NCI-H524 treated with DMSO at 0.1 percent for 48 hours (cell line): ENCODE measurements at regions not wholly inside any gene's neighbourhood (a gene's known extent, or its start where the extent isn't known, plus 50 kb on each side); places are given as distances from the start of the nearest gene placed in this dataset.
A peak's percentile ranks its signal among the peaks of the same experiment; 100 is the strongest.

Source experiments
- DNase-seq: peaks from one replicate; lab custom pipeline; 2025; lab: John Stamatoyannopoulos, UW

- no peak for DNase-seq
Observed at GRCh38 chr2:21694079-21694878, 570.5 kb downstream of the TDRD15 start.

DNA sequence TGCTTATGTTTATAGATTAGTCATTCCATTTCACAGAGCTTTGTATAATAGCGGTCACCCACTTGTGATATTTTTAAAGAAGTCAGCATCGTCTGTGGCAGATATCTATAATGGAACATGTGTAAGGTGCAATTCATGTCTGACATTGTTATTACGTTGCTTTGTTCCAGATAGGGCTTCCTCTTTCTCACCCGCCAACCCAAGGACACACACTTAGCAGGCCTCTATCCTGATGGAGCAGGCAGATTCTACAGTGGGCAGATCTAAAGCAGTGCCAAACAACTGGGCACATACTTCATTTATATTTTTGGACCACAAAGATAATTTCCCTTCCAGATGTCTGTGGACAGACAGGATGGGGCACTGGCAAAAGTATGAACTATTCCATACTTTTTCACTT, 573.1 kb downstream of the TDRD15 start:
- no peak for DNase-seq

GRCh38 chr2:21700644-21701043, 576.9 kb downstream of the TDRD15 start:
- DNase-seq: no peak

DNA sequence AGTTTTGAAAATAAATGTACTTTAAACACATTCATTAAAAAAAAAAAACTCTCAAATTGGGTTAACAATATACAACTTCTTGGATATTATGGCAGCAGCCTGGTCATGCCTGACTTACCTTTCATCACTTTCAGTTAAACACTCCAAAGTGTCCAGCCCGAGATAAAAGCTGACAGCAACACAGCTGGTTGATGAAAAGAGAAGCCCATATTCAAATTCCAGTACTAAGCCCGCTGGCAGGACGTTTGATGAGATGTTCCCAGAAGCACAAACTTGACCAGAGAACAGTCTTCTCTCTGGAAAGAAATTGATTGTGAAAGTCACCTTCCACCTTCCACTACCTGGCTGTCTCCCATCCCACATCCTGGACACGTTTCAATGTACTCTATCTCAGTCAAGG, 586.3 kb downstream of the TDRD15 start:
- DNase-seq: no peak

DNA sequence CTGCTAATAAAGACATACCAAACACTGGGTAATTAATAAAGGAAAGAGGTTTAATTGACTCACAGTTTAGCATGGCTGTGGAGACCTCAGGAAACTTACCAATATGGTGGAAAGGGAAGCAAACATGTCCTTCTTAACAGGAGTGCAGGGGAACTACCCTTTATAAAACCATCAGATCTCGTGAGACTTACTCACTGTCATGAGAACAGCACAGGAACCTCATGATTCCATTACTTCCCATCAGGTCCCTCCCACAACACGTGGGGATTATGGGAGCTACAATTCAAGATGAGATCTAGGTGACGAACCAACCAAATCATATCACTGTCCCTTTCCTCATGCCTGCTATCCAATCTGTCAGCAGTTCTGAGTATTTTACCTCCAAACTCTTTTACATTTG, 586.7 kb downstream of the TDRD15 start:
- DNase-seq: no peak

DNA sequence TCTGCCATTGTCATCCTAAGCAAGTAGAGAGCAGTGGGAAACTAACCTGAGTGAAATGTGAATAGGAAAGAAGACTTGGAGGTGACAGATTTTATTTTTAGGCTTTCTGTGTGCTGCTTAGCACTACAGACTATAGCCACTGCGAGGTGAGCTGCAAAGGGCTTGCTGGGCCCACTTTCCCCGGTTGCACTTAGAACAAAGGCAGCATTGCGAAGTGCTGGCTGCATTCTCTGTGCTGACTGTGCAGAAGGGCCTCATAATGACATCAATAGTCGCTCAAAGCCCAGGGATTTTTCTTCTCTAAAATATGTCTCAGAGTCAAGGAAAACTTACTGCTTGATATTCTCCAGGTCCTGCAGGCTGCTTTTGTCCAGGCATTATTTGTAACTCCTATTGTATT, 592.1 kb downstream of the TDRD15 start:
- DNase-seq: no peak

DNA sequence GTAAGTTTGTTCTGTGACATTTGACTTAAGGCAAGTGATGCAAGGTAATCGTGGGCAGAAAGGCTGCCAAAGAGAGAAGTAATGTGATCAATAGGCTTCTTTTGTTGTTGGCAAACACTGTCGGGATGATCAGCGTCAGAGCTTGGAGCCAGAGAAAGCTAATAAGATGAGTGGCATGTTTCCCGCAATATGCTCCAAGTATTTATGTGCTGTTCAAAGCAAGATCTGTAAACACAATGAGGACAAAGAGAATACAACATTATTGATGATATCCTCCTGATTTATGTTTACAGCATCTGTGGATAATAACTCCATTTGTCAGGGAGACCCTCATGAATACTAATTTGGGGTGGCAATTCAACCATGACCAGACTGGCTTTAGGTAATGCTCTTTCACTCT, 603.3 kb downstream of the TDRD15 start:
- no peak for DNase-seq

- DNase-seq: no peak
Observed at GRCh38 chr2:21728133-21728532, 604.4 kb downstream of the TDRD15 start.

GRCh38 chr2:21730141-21730540, 606.4 kb downstream of the TDRD15 start:
- DNase-seq: no peak

DNA sequence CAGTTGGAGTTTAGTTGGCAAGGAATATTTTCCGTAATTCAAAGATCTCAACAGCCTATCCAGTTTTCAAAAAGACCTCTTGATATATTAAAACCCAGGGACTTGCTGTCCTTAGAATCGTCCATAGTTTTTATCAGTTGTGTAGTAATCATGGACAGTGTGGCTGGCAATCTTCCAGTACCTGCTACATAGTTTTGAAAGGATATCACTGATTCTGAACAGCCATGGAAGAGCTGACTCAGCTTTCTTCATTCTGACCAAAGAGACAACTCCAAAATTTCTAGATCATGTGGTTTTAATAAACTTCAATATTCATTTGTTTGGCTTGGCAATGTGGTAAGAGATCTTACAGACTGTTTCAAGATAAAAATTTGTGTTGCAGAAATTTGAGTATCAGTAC, 616.7 kb downstream of the TDRD15 start:
- DNase-seq: no peak

- no peak for DNase-seq
Observed at GRCh38 chr2:21746499-21746898, 622.7 kb downstream of the TDRD15 start.

DNA sequence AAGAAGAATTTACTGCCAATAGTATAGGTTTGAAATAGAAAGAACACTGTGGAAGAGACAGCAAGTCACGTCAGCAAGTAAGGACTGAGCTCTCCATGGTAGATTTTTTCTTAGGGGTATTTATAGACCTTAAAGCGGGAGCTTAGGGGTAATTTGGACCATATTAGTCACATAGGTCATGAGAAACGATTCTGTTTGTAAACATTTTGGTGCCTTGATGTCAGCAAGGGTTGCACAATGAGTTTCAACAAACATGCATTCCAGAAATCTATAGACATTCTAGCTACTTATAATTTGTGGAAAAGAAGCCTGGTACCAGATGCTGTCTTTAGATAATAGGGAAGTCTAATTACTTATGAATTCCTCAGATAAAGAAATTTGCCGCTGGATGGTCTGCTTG, 624.7 kb downstream of the TDRD15 start:
- no peak for DNase-seq

- peak; percentile 5 for DNase-seq
Observed at GRCh38 chr2:21754164-21754788, 630.5 kb downstream of the TDRD15 start.

DNA sequence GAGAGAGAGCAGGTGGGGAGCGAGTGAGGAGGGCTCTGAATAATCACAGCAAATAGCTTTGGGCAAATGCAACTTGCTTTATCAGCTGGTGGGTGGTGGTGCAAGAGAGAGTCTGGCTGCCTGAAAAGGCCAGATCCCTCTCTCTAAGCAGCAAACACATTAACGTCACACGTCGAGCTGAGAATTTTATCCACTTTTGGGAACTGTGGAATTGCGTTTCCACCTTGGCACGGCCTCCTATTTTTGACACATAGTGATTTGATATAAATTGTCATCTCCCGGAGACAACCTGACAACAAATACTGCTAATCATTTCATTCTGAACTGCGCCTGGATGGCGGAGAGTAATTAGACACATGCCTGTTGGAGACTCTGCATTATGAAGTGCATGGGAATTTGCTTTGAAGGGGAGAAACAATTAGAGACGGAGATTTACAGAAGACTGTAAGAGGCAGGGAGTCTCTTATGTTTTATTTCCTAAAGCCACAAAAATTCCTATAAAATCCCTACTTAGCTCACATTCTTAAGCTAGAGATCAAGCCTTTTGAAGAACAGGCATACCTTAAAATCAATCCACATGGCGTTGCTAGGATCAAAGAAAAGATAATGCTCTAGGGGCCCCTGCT, 634.1 kb downstream of the TDRD15 start:
- no peak for DNase-seq

DNA sequence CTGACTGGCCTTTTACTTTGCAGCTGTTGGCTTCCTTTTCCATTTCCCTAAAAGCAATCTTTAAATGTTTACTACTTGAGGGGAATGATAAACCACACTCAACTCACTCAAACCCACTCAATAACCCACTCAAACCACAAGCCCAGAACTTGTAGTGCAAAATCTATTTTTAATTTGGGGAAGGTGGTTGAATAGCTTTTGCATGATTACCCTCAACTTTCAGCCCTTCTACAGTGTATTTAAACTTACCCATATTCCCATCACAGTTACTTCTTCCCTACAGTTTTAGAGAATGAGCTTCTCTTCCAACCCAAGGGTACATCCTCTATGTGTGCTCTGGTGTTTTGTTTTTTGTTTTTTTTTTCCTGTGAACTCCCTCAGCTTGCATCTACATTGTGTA, 636.1 kb downstream of the TDRD15 start:
- no peak for DNase-seq

GRCh38 chr2:21761361-21761760, 637.6 kb downstream of the TDRD15 start:
- no peak for DNase-seq

DNA sequence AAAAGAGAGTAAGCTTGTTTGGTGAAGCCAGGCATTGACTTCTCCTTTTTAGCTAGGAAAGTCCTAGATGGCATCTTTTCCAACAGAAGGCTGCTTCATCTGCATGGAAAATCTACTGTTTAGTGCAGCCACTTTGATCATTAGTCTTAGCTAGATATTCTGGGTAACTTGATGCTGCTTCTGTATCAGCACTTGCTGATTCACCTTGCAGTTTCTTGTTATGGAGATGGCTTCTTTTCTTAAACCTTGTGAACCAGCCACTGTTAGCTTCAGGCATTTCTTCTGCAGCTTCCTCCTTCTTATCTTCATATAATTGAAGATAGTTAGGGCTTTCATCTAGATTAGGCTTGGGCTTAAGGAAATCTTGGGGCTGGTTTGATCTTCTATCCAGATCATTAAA, 639.7 kb downstream of the TDRD15 start:
- DNase-seq: no peak

DNA sequence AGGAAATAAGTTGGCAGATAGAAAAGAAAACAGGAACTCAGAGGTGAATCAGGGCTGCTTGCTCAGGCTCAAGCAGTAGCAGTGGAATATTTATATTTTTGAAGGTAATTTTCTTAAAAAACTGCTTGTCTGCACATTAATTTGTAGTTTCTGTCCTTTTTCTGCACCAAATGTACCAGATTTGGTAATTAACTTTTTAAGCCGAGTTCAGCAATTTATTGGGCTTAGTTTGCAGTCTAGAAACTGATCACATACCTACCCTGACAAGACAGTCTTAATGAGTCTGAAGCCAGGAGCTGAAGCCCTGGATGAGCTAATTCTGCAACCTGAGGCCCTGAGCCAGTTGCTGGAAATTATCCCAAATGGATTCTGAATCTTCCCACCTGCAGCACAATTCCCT, 647.0 kb downstream of the TDRD15 start:
- DNase-seq: no peak

- no peak for DNase-seq
Observed at GRCh38 chr2:21772624-21773023, 648.9 kb downstream of the TDRD15 start.

GRCh38 chr2:21773168-21773567, 649.4 kb downstream of the TDRD15 start:
- DNase-seq: no peak

GRCh38 chr2:21774691-21775368, 651.1 kb downstream of the TDRD15 start:
- no peak for DNase-seq

DNA sequence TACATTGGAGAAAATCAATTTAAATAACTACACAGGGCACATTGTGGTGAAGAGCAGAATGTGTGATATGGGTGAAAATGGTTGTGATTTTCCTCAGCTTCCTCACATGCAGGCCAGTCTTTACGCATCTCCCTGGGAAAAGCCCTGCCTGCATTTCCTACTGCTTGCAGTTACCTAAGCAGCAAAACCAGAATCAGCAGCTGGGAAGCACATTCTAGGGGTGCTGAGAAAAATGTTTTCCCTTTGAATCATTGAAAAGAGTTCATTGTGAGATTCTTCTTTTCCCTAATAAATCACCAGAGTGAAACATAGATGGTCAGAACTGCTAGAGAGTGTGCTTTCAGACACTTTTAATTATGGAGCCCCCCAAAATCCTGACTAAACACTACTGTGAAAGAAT, 656.0 kb downstream of the TDRD15 start:
- no peak for DNase-seq

GRCh38 chr2:21781962-21782361, 658.2 kb downstream of the TDRD15 start:
- no peak for DNase-seq
